Activated CD4-positive, alpha-beta memory T cell treated with anti-CD3 and anti-CD28 coated beads, Interleukin-2, amount 10 ng/mL, durations not matched to agents 7 days and 5 days (primary cell): ENCODE measurements at regions not wholly inside any gene's neighbourhood (a gene's known extent, or its start where the extent isn't known, plus 50 kb on each side); places are given as distances from the start of the nearest gene placed in this dataset.

ENCODE experiments used
- CTCF ChIA-PET: fragments of 350-600 bp; sonication (Branson Sonifier 250); formaldehyde crosslinking; loops from one replicate; lab custom pipeline; 2021; ENCODE audit warnings: antibody characterized with exemption, inconsistent platforms; lab: Charles Lee
- POLR2A ChIA-PET: fragments of 350-600 bp; sonication (Branson Sonifier 250); formaldehyde crosslinking; loops from one replicate; lab custom pipeline; 2021; ENCODE audit warnings: antibody characterized with exemption; lab: Charles Lee
- DNase-seq: peaks from one replicate; pipeline ENCODE4 v3.0.0-alpha.2; 2020
- H3K27ac Mint-ChIP-seq: one replicate; pipeline ENCODE4 v1.8.0; 2021; ENCODE audit warnings: mild to moderate bottlenecking, mixed read lengths
- H3K27me3 Mint-ChIP-seq: one replicate; pipeline ENCODE4 v1.8.0; 2021; ENCODE audit warnings: mixed read lengths
- H3K36me3 Mint-ChIP-seq: one replicate; pipeline ENCODE4 v1.8.0; 2021; ENCODE audit warnings: low read depth, mixed read lengths
- H3K4me1 Mint-ChIP-seq: one replicate; pipeline ENCODE4 v1.8.0; 2021; ENCODE audit warnings: mixed read lengths
- H3K4me3 Mint-ChIP-seq: one replicate; pipeline ENCODE4 v1.8.0; 2021; ENCODE audit warnings: mild to moderate bottlenecking, mixed read lengths
- H3K9me3 Mint-ChIP-seq: one replicate; pipeline ENCODE4 v1.8.0; 2021; ENCODE audit warnings: mixed read lengths

DNA sequence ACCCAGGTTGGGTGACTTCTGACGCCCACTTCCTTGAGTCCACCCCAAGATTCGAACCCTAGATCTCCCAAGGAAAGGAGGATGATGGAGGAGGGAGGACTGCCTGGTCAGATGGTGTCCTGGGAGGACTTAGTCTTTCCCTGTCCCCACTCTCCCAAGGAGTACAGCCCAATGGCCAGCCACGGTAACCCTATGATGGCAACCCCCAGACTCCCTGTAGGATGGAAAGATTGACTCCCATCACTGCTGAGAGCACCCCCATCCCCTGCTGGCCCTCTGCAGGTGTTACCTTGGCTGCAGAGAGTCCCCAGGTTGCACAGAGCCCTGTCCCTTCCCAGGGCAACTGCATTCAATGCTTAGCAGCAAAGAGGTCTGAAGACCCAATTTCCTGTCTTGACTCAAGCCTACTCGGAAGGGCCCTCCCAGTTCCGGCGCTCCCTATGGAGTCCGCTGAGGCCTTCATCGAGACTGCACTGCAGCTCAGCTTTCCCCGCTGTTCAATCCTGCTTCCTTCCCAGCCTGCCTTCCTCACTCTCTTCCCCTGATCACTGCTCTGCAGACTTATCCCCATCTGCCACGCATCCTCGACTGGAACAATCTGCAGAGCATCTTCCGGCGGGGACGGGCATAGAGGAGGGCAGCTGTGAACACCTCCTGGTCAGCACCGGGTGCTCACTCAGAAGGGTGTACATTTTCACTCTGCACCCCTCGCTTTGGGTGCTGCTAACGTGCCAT is 50.8 kb upstream of the OCM2 start:
- H3K36me3 Mint-ChIP-seq = no peaks in the 10 kb centered on the region
- CTCF ChIA-PET = no interaction called here

DNA sequence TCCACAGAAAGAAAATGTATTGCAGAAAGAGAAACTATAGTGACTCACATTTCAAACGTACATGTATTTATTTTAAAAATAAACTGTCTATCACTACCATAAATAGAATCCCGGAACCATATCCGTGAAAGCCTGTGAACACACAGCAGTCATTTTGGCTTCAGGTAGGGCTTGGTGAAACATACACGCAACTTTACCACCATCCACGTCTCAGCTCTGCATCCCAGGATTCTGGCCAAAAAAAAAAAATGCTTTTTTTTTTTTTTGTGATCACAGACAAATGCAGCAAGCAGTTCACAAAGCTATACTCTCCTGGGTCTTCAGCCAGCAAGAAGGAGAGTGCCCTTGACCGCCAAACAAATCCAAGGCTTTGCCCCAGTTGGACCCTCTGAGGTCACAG is 56.8 kb upstream of the OCM2 start:
- Mint-ChIP-seq H3K4me3 (no peak overlapping the region), H3K27me3 (no peaks in the 10 kb centered on the region), H3K9me3 (no peaks in the 10 kb centered on the region), H3K36me3 (no peaks in the 10 kb centered on the region), H3K4me1 (peaks cover 9% of the 10 kb centered on the region), H3K27ac (no peak overlapping the region)
- CTCF ChIA-PET = no interaction called here
- POLR2A ChIA-PET = no interaction called here
- no peak for DNase-seq

More for the DNA sequence above, 50.8 kb upstream of the OCM2 start:
- no peaks in the 10 kb centered on the region for H3K9me3 Mint-ChIP-seq
- POLR2A ChIA-PET = interaction anchor here (0.7 kb wide), 1 partner anchor 33 kb away, joined by 3 read pairs; no protein-coding TSS in a partner anchor
- H3K4me3 Mint-ChIP-seq = no peak overlapping the region
- peaks cover 2% of the 10 kb centered on the region for H3K27me3 Mint-ChIP-seq
- no peaks in the 10 kb centered on the region for H3K4me1 Mint-ChIP-seq
- no peak for DNase-seq
- no peak overlapping the region for H3K27ac Mint-ChIP-seq

DNA sequence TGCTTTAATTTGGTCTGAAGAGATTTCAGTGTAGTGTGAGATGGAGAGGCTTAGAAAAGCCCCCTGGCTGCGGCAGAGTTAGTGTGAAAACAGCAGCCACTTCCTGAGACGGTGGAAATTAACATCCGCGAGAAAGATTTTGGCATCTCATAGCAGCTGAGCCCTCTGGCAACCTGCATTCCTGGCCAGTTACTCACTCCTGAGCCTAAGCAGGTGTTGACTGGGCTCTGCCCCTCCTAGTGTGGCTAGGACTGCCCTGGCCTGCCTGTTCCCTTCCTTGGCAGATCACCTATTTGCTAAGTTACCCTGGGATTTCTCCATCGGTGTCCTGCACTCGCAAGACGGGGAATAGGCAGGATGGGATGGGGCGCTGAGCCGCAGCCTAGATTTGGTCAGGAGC is 57.6 kb upstream of the LMTK2 start:
- DNase-seq = no peak
- no peak overlapping the region for H3K4me3 Mint-ChIP-seq
- CTCF ChIA-PET = no interaction called here
- H3K4me1 Mint-ChIP-seq = peaks cover 10% of the 10 kb centered on the region
- peaks cover 2% of the 10 kb centered on the region for H3K27me3 Mint-ChIP-seq
- POLR2A ChIA-PET = no interaction called here
- H3K36me3 Mint-ChIP-seq = no peaks in the 10 kb centered on the region
- H3K27ac Mint-ChIP-seq = no peak overlapping the region
- H3K9me3 Mint-ChIP-seq = no peaks in the 10 kb centered on the region

DNA sequence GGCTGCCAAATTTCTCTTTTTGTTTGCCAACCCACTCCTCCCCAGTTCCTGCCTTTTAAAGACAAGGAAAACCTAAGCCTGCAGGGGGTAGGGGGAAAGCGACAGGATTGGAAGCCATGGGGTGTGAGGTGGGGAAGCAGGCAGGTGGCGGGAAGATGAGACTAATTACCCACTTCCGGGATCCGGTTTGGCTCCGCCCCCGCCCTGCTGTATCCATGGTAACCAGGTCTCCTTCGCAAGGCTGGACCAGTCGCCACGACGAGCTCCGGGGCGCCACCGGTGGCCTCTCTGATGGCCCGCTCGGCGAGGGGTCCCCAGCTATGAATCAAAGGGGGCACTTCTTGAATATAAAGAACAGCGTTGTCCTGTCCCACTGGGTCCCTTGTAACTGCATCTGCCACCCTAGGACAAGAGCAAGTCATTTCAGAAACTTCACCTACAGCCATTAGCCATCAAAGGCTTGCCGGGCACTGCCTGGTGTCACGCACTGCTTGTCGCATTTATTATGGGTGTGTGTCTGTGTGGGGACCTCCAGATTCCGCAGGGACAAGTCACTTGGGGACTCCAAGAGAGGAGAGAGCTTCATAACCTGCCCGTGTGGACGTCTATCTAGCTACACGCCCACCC is 55.4 kb upstream of the LMTK2 start:
- H3K27me3 Mint-ChIP-seq = peaks cover 2% of the 10 kb centered on the region
- POLR2A ChIA-PET = no interaction called here

DNA sequence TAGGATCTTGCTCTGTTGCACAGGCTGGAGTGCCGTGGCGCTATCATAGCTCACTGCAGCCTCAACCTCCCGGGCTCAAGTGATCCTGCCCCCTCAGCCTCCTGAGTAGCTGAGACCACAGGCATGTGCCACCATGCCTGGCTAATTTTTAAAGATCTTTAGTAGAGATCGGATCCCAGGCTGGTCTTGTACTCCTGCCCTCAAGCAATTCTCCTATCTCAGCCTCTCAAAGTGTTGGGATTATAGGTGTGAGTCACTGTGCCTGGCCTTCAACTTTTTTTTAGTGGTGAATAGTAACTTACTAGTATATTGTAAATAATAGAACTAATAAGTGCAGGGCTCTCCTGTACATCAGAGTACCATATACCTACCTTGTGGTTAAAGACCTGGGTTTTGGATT is 52.1 kb upstream of the LMTK2 start:
- Mint-ChIP-seq H3K4me3 (no peak overlapping the region), H3K9me3 (no peaks in the 10 kb centered on the region), H3K27ac (no peak overlapping the region), H3K4me1 (peaks cover 10% of the 10 kb centered on the region), H3K27me3 (peaks cover 2% of the 10 kb centered on the region), H3K36me3 (no peaks in the 10 kb centered on the region)
- no peak for DNase-seq
- ChIA-PET CTCF (no interaction called here), POLR2A (no interaction called here)

More for the DNA sequence above, 55.4 kb upstream of the LMTK2 start:
- peak; percentile 43 for DNase-seq
- CTCF ChIA-PET = interaction anchor here (1.9 kb wide), 1 partner anchor 117 kb away, joined by 4 read pairs; no protein-coding TSS in a partner anchor
- H3K27ac Mint-ChIP-seq = no peak overlapping the region
- no peak overlapping the region for H3K4me3 Mint-ChIP-seq
- H3K36me3 Mint-ChIP-seq = no peaks in the 10 kb centered on the region
- H3K9me3 Mint-ChIP-seq = no peaks in the 10 kb centered on the region
- peaks cover 10% of the 10 kb centered on the region for H3K4me1 Mint-ChIP-seq

DNA sequence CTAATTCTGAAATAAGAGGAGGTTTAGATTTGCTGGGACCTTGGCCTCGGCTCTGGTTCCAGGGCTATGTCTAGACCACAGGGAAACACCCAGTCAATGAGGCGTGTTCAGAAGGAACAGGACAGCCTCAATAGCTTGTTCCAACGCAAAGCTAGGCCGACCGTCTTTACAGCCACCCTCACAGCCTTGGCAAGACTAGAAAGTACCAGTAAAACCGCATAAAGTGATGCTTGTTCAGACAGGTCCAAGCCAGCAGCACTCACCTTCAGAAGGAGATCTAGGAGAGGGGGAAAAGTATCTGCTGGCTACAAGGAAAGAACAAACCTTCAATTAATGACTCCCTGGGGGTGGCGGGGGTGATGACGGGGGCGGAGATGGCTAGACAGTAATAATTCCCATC is 50.1 kb upstream of the LMTK2 start:
- H3K4me1 Mint-ChIP-seq = peaks cover 2% of the 10 kb centered on the region
- CTCF ChIA-PET = interaction anchor here (0.6 kb wide), 1 partner anchor 34 kb away, joined by 3 read pairs; no protein-coding TSS in a partner anchor
- DNase-seq = no peak

More for the DNA sequence above, 50.1 kb upstream of the LMTK2 start:
- Mint-ChIP-seq H3K36me3 (no peaks in the 10 kb centered on the region), H3K27me3 (peaks cover 2% of the 10 kb centered on the region), H3K4me3 (no peak overlapping the region), H3K9me3 (no peaks in the 10 kb centered on the region), H3K27ac (no peak overlapping the region)
- POLR2A ChIA-PET = no interaction called here
